ENCODE measurements at regions not wholly inside any gene's neighbourhood (a gene's known extent, or its start where the extent isn't known, plus 50 kb on each side); places are given as distances from the start of the nearest gene placed in this dataset.

GRCh38 chr18:1965016-1965415 lies 606.3 kb downstream of the METTL4 start:
- no peak overlapping the region for H3K27ac ChIP-seq
- DNase-seq, result no peak

GRCh38 chr18:1965541-1965940 lies 605.8 kb downstream of the METTL4 start:
- WGBS, 3 donors, result 44 to 97% (median 64%) methylated on average over 2 of the region's 2 CpGs
- DNase-seq (no peak), ATAC-seq (no peak)
- no peaks in the 10 kb centered on the region for H3K27me3 ChIP-seq (ENCODE audit: insufficient read depth in 3 of 3, low read length in 2 of 3)
- no peaks in the 10 kb centered on the region for H3K4me1 ChIP-seq
- H3K4me3 ChIP-seq, result no peak overlapping the region
- H3K9me3 ChIP-seq, result no peaks in the 10 kb centered on the region
- no peak overlapping the region for H3K27ac ChIP-seq
- H3K36me3 ChIP-seq (ENCODE audit: insufficient read depth in 1 of 2, low read depth in 1 of 2), result no peaks in the 10 kb centered on the region
- TF ChIP-seq CTCF (IDR thresholded peaks at IDR 0.05), result no peak
- intact Hi-C loops (cut with DNase I), result no loop called here

More at GRCh38 chr18:1965016-1965415, 606.3 kb downstream of the METTL4 start:
- no peak for TF ChIP-seq CTCF (IDR thresholded peaks at IDR 0.05)
- intact Hi-C loops (cut with DNase I), result no loop called here
- H3K9me3 ChIP-seq, result no peaks in the 10 kb centered on the region
- WGBS, 3 donors, result 75 to 84% (median 80%) methylated on average over 2 of the region's 2 CpGs
- no peaks in the 10 kb centered on the region for H3K27me3 ChIP-seq (ENCODE audit: insufficient read depth in 3 of 3, low read length in 2 of 3)
- H3K36me3 ChIP-seq (ENCODE audit: insufficient read depth in 1 of 2, low read depth in 1 of 2), result no peaks in the 10 kb centered on the region
- no peak for ATAC-seq
- no peak overlapping the region for H3K4me3 ChIP-seq
- no peaks in the 10 kb centered on the region for H3K4me1 ChIP-seq

GRCh38 chr18:1968801-1969498 lies 602.4 kb downstream of the METTL4 start:
- no peaks in the 10 kb centered on the region for H3K36me3 ChIP-seq (ENCODE audit: insufficient read depth in 1 of 2, low read depth in 1 of 2)
- no peak overlapping the region for H3K27ac ChIP-seq
- TF ChIP-seq CTCF (IDR thresholded peaks at IDR 0.05), result no peak
- H3K9me3 ChIP-seq, result no peaks in the 10 kb centered on the region
- intact Hi-C loops (cut with DNase I), result no loop called here
- no peaks in the 10 kb centered on the region for H3K4me1 ChIP-seq
- 81 to 88% (median 81%) methylated on average over 4 of the region's 4 CpGs for WGBS, 3 donors
- no peak for DNase-seq
- H3K4me3 ChIP-seq, result no peak overlapping the region
- no peaks in the 10 kb centered on the region for H3K27me3 ChIP-seq (ENCODE audit: insufficient read depth in 3 of 3, low read length in 2 of 3)
- no peak for ATAC-seq

- no peaks in the 10 kb centered on the region for H3K9me3 ChIP-seq
- H3K4me1 ChIP-seq, result no peaks in the 10 kb centered on the region
- no peaks in the 10 kb centered on the region for H3K27me3 ChIP-seq (ENCODE audit: insufficient read depth in 3 of 3, low read length in 2 of 3)
- ATAC-seq, result no peak
- intact Hi-C loops (cut with DNase I), result no loop called here
- TF ChIP-seq CTCF (IDR thresholded peaks at IDR 0.05), result no peak
- H3K27ac ChIP-seq, result no peak overlapping the region
- WGBS, 3 donors, result 32 to 49% (median 47%) methylated on average over 6 of the region's 6 CpGs
- H3K36me3 ChIP-seq (ENCODE audit: insufficient read depth in 1 of 2, low read depth in 1 of 2), result no peaks in the 10 kb centered on the region
- no peak for DNase-seq
- no peak overlapping the region for H3K4me3 ChIP-seq
These were observed 594.8 kb downstream of the METTL4 start for GRCh38 chr18:1976484-1976883.

- Histone ChIP-seq H3K4me3 (no peak overlapping the region), H3K4me1 (no peaks in the 10 kb centered on the region), H3K27ac (no peak overlapping the region), H3K9me3 (no peaks in the 10 kb centered on the region), H3K36me3 (ENCODE audit: insufficient read depth in 1 of 2, low read depth in 1 of 2) (no peaks in the 10 kb centered on the region), H3K27me3 (ENCODE audit: insufficient read depth in 3 of 3, low read length in 2 of 3) (no peaks in the 10 kb centered on the region)
- 45 to 57% (median 49%) methylated on average over 2 of the region's 2 CpGs for WGBS, 3 donors
- intact Hi-C loops (cut with DNase I), result no loop called here
- TF ChIP-seq CTCF (IDR thresholded peaks at IDR 0.05), result no peak
- DNase-seq (no peak), ATAC-seq (no peak)
These were observed 589.2 kb downstream of the METTL4 start for GRCh38 chr18:1982056-1982455.
